HG03571 (cell line): ENCODE measurements at regions not wholly inside any gene's neighbourhood (a gene's known extent, or its start where the extent isn't known, plus 50 kb on each side); places are given as distances from the start of the nearest gene placed in this dataset.

Source experiments
- ATAC-seq: cut with Tn5 transposase; IDR thresholded peaks from one replicate; pipeline ENCODE4 v1.9.1; 2021; ENCODE audit not compliant: unreplicated experiment

GRCh38 chr2:146228466-146229058, 1616.3 kb upstream of the ACVR2A start:
- ATAC-seq = peak; percentile 75

GRCh38 chr2:146228020-146228393, 1616.8 kb upstream of the ACVR2A start:
- no peak for ATAC-seq

GRCh38 chr2:146227152-146228019, 1617.4 kb upstream of the ACVR2A start:
- no peak for ATAC-seq

- ATAC-seq = no peak
Measured at GRCh38 chr2:146226077-146226476, 1618.8 kb upstream of the ACVR2A start.

- ATAC-seq = no peak
Measured at GRCh38 chr2:146221826-146222225, 1623.0 kb upstream of the ACVR2A start.

DNA sequence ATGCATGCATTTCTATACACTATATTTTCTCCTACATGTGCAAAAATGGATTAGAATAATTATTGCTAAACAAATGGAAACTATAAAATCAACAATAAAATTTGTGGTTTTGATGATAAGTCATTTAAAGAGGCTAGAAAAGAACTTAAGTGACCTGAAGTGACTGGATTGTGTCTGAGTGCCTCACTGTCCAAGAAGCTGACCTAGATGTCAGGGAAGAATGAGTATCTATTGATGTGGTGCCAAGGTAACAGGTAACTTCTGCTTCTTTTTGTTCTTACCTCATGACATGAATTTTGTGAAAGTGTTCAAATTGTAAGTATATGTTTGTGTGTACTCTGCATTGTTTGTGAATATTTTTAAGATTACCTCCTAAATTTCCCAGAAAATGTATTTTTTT, 1623.9 kb upstream of the ACVR2A start:
- ATAC-seq = no peak

GRCh38 chr2:146214394-146214929, 1630.4 kb upstream of the ACVR2A start:
- ATAC-seq = no peak

- no peak for ATAC-seq
Measured at GRCh38 chr2:146213674-146214073, 1631.2 kb upstream of the ACVR2A start.

DNA sequence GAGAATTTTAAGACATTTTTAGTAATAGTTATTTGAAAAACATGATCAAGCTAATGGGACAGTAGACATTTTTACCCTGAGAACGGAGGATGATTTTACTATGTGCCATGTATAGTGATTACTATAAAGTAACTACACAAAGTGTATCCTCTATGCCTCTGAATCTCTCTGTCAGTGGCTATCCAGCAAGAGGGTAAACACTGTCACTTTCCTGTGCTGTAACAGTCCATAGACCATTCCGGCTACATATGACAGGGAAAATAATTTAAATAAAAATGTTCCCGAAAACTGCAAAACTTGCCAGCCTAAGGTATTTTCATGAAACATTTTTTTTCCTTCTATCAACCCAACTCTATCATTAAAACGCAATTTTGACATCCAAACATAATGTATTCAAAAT, 1632.2 kb upstream of the ACVR2A start:
- no peak for ATAC-seq

GRCh38 chr2:146209842-146210275, 1635.0 kb upstream of the ACVR2A start:
- ATAC-seq = peak; percentile 84

- no peak for ATAC-seq
Measured at GRCh38 chr2:146207901-146208300, 1636.9 kb upstream of the ACVR2A start.

GRCh38 chr2:146207417-146207816, 1637.4 kb upstream of the ACVR2A start:
- ATAC-seq = no peak

DNA sequence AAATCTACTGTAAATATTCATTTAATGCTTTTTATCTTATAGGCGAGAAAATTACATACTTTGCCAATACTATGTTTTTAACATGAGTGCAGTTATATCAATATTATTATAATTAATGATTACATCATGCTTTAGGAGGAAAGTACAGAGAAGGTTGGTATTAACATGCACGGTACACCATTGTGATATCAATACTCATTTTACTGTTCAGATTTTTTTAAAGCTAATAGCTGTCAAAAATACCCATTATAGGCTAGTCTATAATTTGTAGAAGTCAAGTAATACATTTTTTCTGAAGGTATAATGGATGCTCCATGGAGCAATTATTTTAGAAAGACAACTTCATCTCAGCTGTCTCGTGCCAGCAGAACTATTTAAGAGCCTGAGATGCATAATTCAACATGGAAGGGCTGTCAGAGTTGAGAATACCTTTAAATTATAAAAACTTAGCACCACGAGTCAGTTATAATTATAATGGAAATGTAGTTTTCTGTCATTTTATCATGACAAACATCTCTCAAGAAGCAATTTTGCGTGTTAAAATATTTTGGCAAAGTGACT, 1641.7 kb upstream of the ACVR2A start:
- ATAC-seq = no peak

- no peak for ATAC-seq
Measured at GRCh38 chr2:146193619-146194018, 1651.2 kb upstream of the ACVR2A start.

- ATAC-seq = no peak
Measured at GRCh38 chr2:146189541-146189940, 1655.3 kb upstream of the ACVR2A start.

DNA sequence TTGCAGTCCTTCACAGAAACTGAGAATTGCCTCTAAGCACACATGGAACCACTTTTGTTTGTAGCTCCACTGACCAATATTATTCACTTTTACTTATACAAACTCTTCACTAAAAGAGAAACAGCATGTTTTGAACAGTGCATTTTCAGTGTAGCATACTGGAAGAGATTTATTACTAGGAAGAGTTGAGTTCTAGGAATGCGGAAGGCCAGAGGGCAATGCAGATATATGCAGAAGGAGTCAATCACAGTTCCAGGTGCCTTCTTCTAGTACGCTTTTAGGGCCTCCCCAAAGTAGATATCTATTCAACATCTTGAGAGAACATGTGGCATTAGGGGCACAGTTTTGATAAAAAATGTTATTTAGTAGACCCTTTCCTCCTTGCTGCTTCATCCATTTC, 1654.0 kb upstream of the ZEB2 start:
- no peak for ATAC-seq

- no peak for ATAC-seq
Measured at GRCh38 chr2:146161256-146161882, 1641.5 kb upstream of the ZEB2 start.

DNA sequence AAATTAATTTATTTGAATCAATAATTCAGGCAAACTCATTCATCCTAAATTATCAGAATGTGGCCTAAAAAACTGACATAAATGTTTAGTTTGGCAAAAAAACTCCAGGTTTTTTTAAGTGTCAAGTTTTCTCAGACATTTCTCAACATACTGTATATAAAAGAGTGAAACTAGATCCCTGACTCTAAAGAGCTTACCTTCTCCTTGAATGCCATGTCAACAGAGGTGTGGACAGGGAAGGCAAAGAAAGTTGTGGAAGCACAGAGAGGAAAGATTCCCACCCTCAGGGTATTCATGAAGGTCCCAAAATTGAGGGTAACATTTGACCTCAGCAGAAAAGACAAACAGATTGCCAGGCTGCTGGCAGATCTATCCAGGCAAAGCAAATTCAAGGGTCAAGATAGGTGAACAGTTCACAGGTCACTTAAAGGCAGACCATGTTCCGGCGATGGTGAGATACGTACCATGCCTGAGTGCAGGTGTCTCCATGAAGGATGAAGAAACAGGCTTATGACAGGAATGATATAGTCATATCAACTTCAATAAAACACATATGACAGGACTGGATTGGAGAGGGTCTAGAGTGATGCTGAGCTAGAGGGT, 1638.3 kb upstream of the ZEB2 start:
- ATAC-seq = no peak

GRCh38 chr2:146147448-146148012, 1627.6 kb upstream of the ZEB2 start:
- no peak for ATAC-seq

DNA sequence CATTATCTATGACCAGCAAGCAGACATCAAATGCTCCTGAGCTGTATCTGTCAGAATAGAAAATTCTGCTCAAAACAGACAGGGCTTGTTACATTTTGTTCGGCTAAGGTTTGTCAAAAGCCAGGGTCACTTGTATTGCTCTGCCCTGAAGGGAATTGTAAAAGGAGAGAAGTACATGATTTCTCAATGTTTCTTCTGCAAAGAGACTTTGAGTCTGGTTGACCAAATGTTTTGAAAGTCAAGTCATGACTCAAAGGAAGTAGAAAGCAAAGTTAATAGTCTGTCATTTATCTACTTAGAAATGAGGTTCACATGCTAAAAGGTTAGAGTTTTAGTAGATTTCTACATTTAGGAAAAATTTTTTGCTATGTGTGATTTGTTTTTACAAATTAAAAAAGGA, 1624.1 kb upstream of the ZEB2 start:
- no peak for ATAC-seq

- ATAC-seq = no peak
Measured at GRCh38 chr2:146138820-146139219, 1618.9 kb upstream of the ZEB2 start.
